B cell (primary cell): ENCODE measurements at regions not wholly inside any gene's neighbourhood (a gene's known extent, or its start where the extent isn't known, plus 50 kb on each side); places are given as distances from the start of the nearest gene placed in this dataset.

ENCODE experiments used
- CTCF ChIP-seq: fragments of 200-600 bp; IDR thresholded peaks from one replicate; pipeline ENCODE4 v1.8.0; 2022; ENCODE audit warnings: antibody characterized with exemption, mild to moderate bottlenecking
- EZH2 ChIP-seq: IDR thresholded peaks from 2 replicates; pipeline ENCODE4 v1.6.1; 2012; ENCODE audit warnings: borderline replicate concordance, low read depth, mild to moderate bottlenecking, moderate library complexity, low read length; ENCODE audit not compliant: insufficient read depth, poor library complexity, severe bottlenecking

- TF ChIP-seq CTCF (no peak), EZH2 (no peak)
These were observed 418.5 kb downstream of the PTPRC start for GRCh38 chr1:199057322-199057721.
